ENCODE measurements at regions not wholly inside any gene's neighbourhood (a gene's known extent, or its start where the extent isn't known, plus 50 kb on each side); places are given as distances from the start of the nearest gene placed in this dataset.

- peak; percentile 31 to 57; a peak in 3 of 4 replicates for TF ChIP-seq RAD21 (CRISPR knock-in tag; conservative IDR thresholded peaks at IDR 0.05 in 1 of 2, IDR thresholded peaks at IDR 0.05 in 1 of 2)
These were observed 136.0 kb upstream of the STX18 start (continued) for GRCh38 chr4:4677556-4678522.

DNA sequence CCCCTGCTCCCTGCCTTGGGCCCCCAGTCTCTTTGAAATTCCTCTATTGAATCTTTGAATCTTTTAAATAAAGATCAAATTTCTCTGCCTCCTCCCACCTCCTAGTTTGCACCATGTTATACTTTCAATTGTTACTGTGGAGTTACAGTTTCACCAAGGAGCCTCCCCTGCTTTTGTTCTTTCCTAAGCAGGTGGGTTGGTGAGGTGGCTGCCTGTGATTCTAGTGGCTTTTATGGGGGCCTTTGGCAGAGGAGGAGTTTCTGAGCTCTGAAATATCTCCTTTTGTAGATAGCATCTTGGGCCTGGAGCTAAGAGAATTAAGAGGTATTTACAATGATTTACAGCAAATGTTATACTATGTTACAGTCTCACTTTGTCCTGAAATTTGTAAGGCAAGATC lies 133.8 kb upstream of the STX18 start:
- in situ Hi-C loops (cut with MboI) = no loop called here
- POLR2A ChIA-PET = no interaction called here
- Histone ChIP-seq H3K4me2 (ENCODE audit: insufficient read depth, low read length) (no peak overlapping the region), H4K20me1 (replicated peaks; ENCODE audit: control insufficient read depth, insufficient read depth, low read length) (no peaks in the 10 kb centered on the region), H2AFZ (ENCODE audit: low read depth, low read length) (no peak overlapping the region), H3K27ac (ENCODE audit: extremely low read depth, low read depth, low read length) (no peak overlapping the region), H3K27me3 (ENCODE audit: control insufficient read depth in 2 of 2, insufficient read depth in 2 of 2, low read length in 2 of 2) (peaks cover 0 to 6% of the 10 kb centered on the region in 2 experiments; a peak in 3 of 5 replicates), H3K79me2 (ENCODE audit: control insufficient read depth, insufficient read depth, low read length) (no peaks in the 10 kb centered on the region), H3K9me3 (replicated peaks; ENCODE audit: control insufficient read depth, insufficient read depth, low read depth, low read length) (no peaks in the 10 kb centered on the region), H3K4me1 (replicated peaks in 1 of 2; ENCODE audit: control insufficient read depth in 2 of 2, insufficient read depth in 2 of 2, low read length in 2 of 2) (peaks cover 0 to 5% of the 10 kb centered on the region in 2 experiments; a peak in 2 of 5 replicates), H3K9ac (ENCODE audit: insufficient read depth in 1 of 2, low read depth in 2 of 2, low read length in 2 of 2) (no peak overlapping the region), H3K4me3 (no peak overlapping the region), H3K36me3 (ENCODE audit: control insufficient read depth, insufficient read depth, low read length) (no peaks in the 10 kb centered on the region), H3K9me1 (ENCODE audit: control insufficient read depth, insufficient read depth, low read length) (no peaks in the 10 kb centered on the region)
- no peak for TF ChIP-seq RBM17 (IDR thresholded peaks at IDR 0.05; ENCODE audit: borderline replicate concordance, low read depth, low read length)
- no peak for TF ChIP-seq FOXK1 (CRISPR knock-in tag; IDR thresholded peaks at IDR 0.05; ENCODE audit: borderline replicate concordance)
- TF ChIP-seq RAD21 (CRISPR knock-in tag; conservative IDR thresholded peaks at IDR 0.05 in 1 of 2, IDR thresholded peaks at IDR 0.05 in 1 of 2) = no peak
- no peak for TF ChIP-seq ZNF24 (IDR thresholded peaks at IDR 0.05)
- TF ChIP-seq, protein P1, sequence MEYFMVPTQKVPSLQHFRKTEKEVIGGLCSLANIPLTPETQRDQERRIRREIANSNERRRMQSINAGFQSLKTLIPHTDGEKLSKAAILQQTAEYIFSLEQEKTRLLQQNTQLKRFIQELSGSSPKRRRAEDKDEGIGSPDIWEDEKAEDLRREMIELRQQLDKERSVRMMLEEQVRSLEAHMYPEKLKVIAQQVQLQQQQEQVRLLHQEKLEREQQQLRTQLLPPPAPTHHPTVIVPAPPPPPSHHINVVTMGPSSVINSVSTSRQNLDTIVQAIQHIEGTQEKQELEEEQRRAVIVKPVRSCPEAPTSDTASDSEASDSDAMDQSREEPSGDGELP (CRISPR knock-in tag; IDR thresholded peaks at IDR 0.05; ENCODE audit: borderline replicate concordance) = no peak
- no peak for TF ChIP-seq HNRNPK (IDR thresholded peaks at IDR 0.05; ENCODE audit: low read depth, low read length, poor library complexity, severe bottlenecking)
- no peak for TF ChIP-seq KAT7 (CRISPR knock-in tag; IDR thresholded peaks at IDR 0.05; ENCODE audit: borderline replicate concordance)
- TF ChIP-seq ZFPM2 (CRISPR knock-in tag; IDR thresholded peaks at IDR 0.05) = no peak
- no peak for TF ChIP-seq PCBP2 (IDR thresholded peaks at IDR 0.05; ENCODE audit: low read depth, low read length, poor library complexity, severe bottlenecking)
- TF ChIP-seq ATF7 (IDR thresholded peaks at IDR 0.05) = no peak
- TF ChIP-seq CREBBP (IDR thresholded peaks at IDR 0.05; ENCODE audit: low read depth, low read length) = no peak
- TF ChIP-seq ZNF551 (CRISPR knock-in tag; IDR thresholded peaks at IDR 0.05) = no peak
- no peak for TF ChIP-seq NFIC (IDR thresholded peaks at IDR 0.05)
- ATAC-seq (no peak), FAIRE-seq (no peak), DNase-seq (ENCODE audit: extremely low read depth in 1 of 4, low spot score in 3 of 4) (no peak)
- CTCF ChIA-PET (ENCODE audit: low intra/inter-chr PET ratio) = no interaction called here
- no TSS peak for BruUV-seq (replicated peaks)
- intact Hi-C loops (cut with micrococcal nuclease) = loop anchor here (10.0 kb wide), 1 partner anchor 199 kb away; no protein-coding TSS in a partner anchor

Data from K562 (cell line).